ENCODE measurements at regions not wholly inside any gene's neighbourhood (a gene's known extent, or its start where the extent isn't known, plus 50 kb on each side); places are given as distances from the start of the nearest gene placed in this dataset.

- no peaks in the 10 kb centered on the region for H4K20me1 ChIP-seq (ENCODE audit: control insufficient read depth, insufficient read depth, low read depth, low read length)
- H3K4me1 ChIP-seq (ENCODE audit: control insufficient read depth, low read length): no peaks in the 10 kb centered on the region
- H3F3A ChIP-seq (ENCODE audit: control insufficient read depth, insufficient read depth): no peaks in the 10 kb centered on the region
- H3K79me2 ChIP-seq (ENCODE audit: control insufficient read depth, low read length): no peaks in the 10 kb centered on the region
- no peaks in the 10 kb centered on the region for H3K36me3 ChIP-seq (ENCODE audit: control insufficient read depth, low read length)
- no peaks in the 10 kb centered on the region for H3K9me2 ChIP-seq (replicated peaks; ENCODE audit: control insufficient read depth, low read length)
- no peak overlapping the region for H3K4me3 ChIP-seq (ENCODE audit: low read length)
- H3K27ac ChIP-seq (ENCODE audit: low read depth, low read length): no peak overlapping the region
- no peak for TF ChIP-seq CTCF (IDR thresholded peaks at IDR 0.05; ENCODE audit: low read depth, low read length, poor library complexity, severe bottlenecking)
- no peak for TF ChIP-seq EZH2phosphoT487 (IDR thresholded peaks at IDR 0.05; ENCODE audit: borderline replicate concordance, low read length)
- H3K27me3 ChIP-seq (ENCODE audit: control insufficient read depth, low read length): no peaks in the 10 kb centered on the region
- no peak overlapping the region for H3K4me2 ChIP-seq (ENCODE audit: low read length)
- no peaks in the 10 kb centered on the region for H3K9me3 ChIP-seq (ENCODE audit: control insufficient read depth, insufficient read depth, low read length)
Observed at GRCh38 chr6:18792866-18793265, 405.7 kb downstream of the RNF144B start.

- Histone ChIP-seq H3K4me3 (ENCODE audit: low read length) (no peak overlapping the region), H3K79me2 (ENCODE audit: control insufficient read depth, low read length) (no peaks in the 10 kb centered on the region), H3K4me1 (ENCODE audit: control insufficient read depth, low read length) (no peaks in the 10 kb centered on the region), H3F3A (ENCODE audit: control insufficient read depth, insufficient read depth) (no peaks in the 10 kb centered on the region), H4K20me1 (ENCODE audit: control insufficient read depth, insufficient read depth, low read depth, low read length) (no peaks in the 10 kb centered on the region), H3K27me3 (ENCODE audit: control insufficient read depth, low read length) (no peaks in the 10 kb centered on the region), H3K36me3 (ENCODE audit: control insufficient read depth, low read length) (no peaks in the 10 kb centered on the region), H3K9me3 (ENCODE audit: control insufficient read depth, insufficient read depth, low read length) (no peaks in the 10 kb centered on the region), H3K27ac (ENCODE audit: low read depth, low read length) (no peak overlapping the region), H3K9me2 (replicated peaks; ENCODE audit: control insufficient read depth, low read length) (no peaks in the 10 kb centered on the region), H3K4me2 (ENCODE audit: low read length) (no peak overlapping the region)
- TF ChIP-seq EZH2phosphoT487 (IDR thresholded peaks at IDR 0.05; ENCODE audit: borderline replicate concordance, low read length) (no peak), CTCF (IDR thresholded peaks at IDR 0.05; ENCODE audit: low read depth, low read length, poor library complexity, severe bottlenecking) (no peak)
Observed at GRCh38 chr6:18795726-18796125, 408.6 kb downstream of the RNF144B start.

GRCh38 chr6:18820725-18821124 lies 433.6 kb downstream of the RNF144B start:
- Histone ChIP-seq H3K9me3 (ENCODE audit: control insufficient read depth, insufficient read depth, low read length) (peaks cover 18% of the 10 kb centered on the region; the same call in 1 of the 2 replicates), H3F3A (ENCODE audit: control insufficient read depth, insufficient read depth) (no peaks in the 10 kb centered on the region), H3K79me2 (ENCODE audit: control insufficient read depth, low read length) (no peaks in the 10 kb centered on the region), H3K4me1 (ENCODE audit: control insufficient read depth, low read length) (no peaks in the 10 kb centered on the region), H4K20me1 (ENCODE audit: control insufficient read depth, insufficient read depth, low read depth, low read length) (no peaks in the 10 kb centered on the region), H3K27ac (ENCODE audit: low read depth, low read length) (no peak overlapping the region), H3K36me3 (ENCODE audit: control insufficient read depth, low read length) (no peaks in the 10 kb centered on the region), H3K27me3 (ENCODE audit: control insufficient read depth, low read length) (no peaks in the 10 kb centered on the region), H3K4me2 (ENCODE audit: low read length) (no peak overlapping the region), H3K9me2 (replicated peaks; ENCODE audit: control insufficient read depth, low read length) (no peaks in the 10 kb centered on the region), H3K4me3 (ENCODE audit: low read length) (no peak overlapping the region)
- no peak for TF ChIP-seq EZH2phosphoT487 (IDR thresholded peaks at IDR 0.05; ENCODE audit: borderline replicate concordance, low read length)
- TF ChIP-seq CTCF (IDR thresholded peaks at IDR 0.05; ENCODE audit: low read depth, low read length, poor library complexity, severe bottlenecking): no peak
